AG04449 (cell line): ENCODE measurements at regions not wholly inside any gene's neighbourhood (a gene's known extent, or its start where the extent isn't known, plus 50 kb on each side); places are given as distances from the start of the nearest gene placed in this dataset.

Experiments used
- CTCF ChIA-PET: fragments of 350-600 bp; formaldehyde crosslinking; extraction: SDS; loops from one replicate; lab custom pipeline; 2021; ENCODE audit warnings: antibody characterized with exemption; lab: Yijun Ruan, JAX
- POLR2A ChIA-PET: fragments of 400-600, 350-600 bp; formaldehyde crosslinking; extraction: SDS; loops from one replicate; lab custom pipeline; 2020; ENCODE audit warnings: antibody characterized with exemption, inconsistent platforms; lab: Yijun Ruan, JAX
- DNase-seq: peaks from one replicate; pipeline ENCODE4 v3.0.0-alpha.2; 2010; ENCODE audit warnings: low read depth, low spot score
- H3K4me3 ChIP-seq: 2 replicates; pipeline ENCODE4 v1.5.1; 2011; ENCODE audit warnings: low read depth, mild to moderate bottlenecking, control low read depth, low read length
- TF ChIP-seq, protein P1 (sequence below): IDR thresholded peaks from one replicate; pipeline ENCODE4 v1.5.1; 2011; ENCODE audit warnings: mild to moderate bottlenecking, moderate library complexity, low read length, control low read depth, inconsistent platforms; ENCODE audit not compliant: insufficient read depth; ENCODE audit errors: missing control alignments

DNA sequence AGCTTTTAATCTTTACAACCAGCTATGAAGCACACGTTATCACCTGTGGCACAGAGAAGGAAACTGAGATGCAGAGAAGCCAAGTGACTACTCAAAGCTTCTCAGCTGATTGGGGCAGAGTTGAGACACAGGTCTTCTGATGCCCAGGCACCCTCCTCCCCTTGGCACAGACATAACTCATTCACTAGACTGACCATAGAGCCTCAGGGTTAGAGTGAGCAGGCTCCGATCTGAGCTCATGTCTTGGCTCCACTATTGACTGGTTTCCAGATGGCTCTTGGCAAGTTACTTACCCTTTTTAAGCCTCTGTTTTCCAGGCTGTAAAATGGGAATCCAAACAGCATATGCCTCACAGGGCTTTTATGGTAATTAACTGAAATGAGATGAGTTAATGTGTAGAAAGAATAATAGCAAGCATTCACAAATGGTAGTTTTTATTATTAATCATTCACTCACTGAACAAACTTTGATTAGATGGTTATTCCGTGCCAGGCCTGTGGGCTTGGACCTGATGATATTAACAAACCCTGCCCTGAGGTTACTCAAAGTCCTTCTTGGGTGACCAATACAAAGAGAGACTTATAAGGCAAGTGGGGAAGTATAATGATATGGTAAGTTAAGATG, 184.3 kb downstream of the ANXA2 start:
- DNase-seq = no peak
- ChIA-PET POLR2A (no interaction called here), CTCF (interaction anchor here (1.3 kb wide), 1 partner anchor 113 kb away, joined by 5 read pairs; no protein-coding TSS in a partner anchor)
- H3K4me3 ChIP-seq = no peak overlapping the region
- TF ChIP-seq, protein P1, sequence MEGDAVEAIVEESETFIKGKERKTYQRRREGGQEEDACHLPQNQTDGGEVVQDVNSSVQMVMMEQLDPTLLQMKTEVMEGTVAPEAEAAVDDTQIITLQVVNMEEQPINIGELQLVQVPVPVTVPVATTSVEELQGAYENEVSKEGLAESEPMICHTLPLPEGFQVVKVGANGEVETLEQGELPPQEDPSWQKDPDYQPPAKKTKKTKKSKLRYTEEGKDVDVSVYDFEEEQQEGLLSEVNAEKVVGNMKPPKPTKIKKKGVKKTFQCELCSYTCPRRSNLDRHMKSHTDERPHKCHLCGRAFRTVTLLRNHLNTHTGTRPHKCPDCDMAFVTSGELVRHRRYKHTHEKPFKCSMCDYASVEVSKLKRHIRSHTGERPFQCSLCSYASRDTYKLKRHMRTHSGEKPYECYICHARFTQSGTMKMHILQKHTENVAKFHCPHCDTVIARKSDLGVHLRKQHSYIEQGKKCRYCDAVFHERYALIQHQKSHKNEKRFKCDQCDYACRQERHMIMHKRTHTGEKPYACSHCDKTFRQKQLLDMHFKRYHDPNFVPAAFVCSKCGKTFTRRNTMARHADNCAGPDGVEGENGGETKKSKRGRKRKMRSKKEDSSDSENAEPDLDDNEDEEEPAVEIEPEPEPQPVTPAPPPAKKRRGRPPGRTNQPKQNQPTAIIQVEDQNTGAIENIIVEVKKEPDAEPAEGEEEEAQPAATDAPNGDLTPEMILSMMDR = no peak

DNA sequence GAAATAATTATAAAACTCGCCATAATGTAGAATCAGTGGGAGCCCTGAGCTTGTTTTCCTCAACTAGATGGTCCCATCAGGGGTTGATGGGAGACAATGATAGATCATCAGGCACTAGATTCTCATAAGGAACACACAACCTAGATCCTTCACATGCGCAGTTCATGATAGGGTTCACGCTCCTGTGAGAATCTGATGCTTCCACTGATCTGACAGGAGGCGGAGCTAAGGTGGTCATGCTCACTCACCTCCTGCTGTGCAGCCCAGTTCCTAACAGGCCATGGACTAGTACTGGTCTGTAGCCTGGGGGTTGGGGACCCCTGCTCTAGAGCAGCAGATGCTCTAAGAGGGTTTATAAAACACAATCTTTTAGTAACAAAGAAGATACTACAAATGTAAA, 183.6 kb downstream of the ANXA2 start:
- ChIA-PET POLR2A (no interaction called here), CTCF (no interaction called here)
- TF ChIP-seq, protein P1 = no peak
- DNase-seq = no peak
- no peak overlapping the region for H3K4me3 ChIP-seq

- H3K4me3 ChIP-seq = no peak overlapping the region
- CTCF ChIA-PET = interaction anchor here (1.9 kb wide), 1 partner anchor 35 kb away, joined by 5 read pairs; no protein-coding TSS in a partner anchor
- no peak for DNase-seq
- POLR2A ChIA-PET = no interaction called here
- TF ChIP-seq, protein P1 = no peak
Measured at GRCh38 chr15:60215225-60215963, 182.4 kb downstream of the ANXA2 start.

- ChIA-PET CTCF (no interaction called here), POLR2A (no interaction called here)
- no peak overlapping the region for H3K4me3 ChIP-seq
- TF ChIP-seq, protein P1 = no peak
- no peak for DNase-seq
Measured at GRCh38 chr15:60217161-60217560, 180.6 kb downstream of the ANXA2 start.

DNA sequence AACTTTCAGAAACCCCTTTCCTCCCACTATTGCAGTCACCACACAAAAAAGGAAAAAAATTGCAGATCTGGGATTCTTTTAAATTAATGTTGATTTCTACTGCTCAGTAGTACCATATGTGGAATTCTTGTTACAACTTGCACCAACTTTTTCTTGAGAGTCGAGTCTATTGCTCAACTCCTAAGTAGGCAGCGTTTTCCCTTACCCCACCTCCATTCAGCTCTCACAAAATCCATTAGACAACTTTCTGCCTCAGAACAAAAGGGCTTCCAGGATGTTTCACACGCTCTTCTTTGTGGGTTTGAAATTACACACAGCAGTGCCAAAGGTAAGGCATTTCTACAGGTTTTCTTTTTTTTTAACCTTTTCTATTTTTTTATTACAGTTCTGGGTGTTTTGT, 179.5 kb downstream of the ANXA2 start:
- CTCF ChIA-PET = no interaction called here
- no peak for DNase-seq
- POLR2A ChIA-PET = no interaction called here
- TF ChIP-seq, protein P1 = no peak
- H3K4me3 ChIP-seq = no peak overlapping the region

GRCh38 chr15:60219866-60220265, 177.9 kb downstream of the ANXA2 start:
- no peak overlapping the region for H3K4me3 ChIP-seq
- ChIA-PET POLR2A (no interaction called here), CTCF (no interaction called here)
- no peak for DNase-seq
- TF ChIP-seq, protein P1 = no peak
